OCI-LY7 (cell line): ENCODE measurements at regions not wholly inside any gene's neighbourhood (a gene's known extent, or its start where the extent isn't known, plus 50 kb on each side); places are given as distances from the start of the nearest gene placed in this dataset.

ENCODE experiments used
- BruUV-seq: library from RNA; stranded (reverse); fragments of 400-500 nt; replicated peaks from 2 replicates; lab custom pipeline; 2021; lab: Mats Ljungman, UMichigan
- CTCF ChIA-PET: fragments of 300-600 bp; sonication (Branson Sonifier 250); formaldehyde crosslinking; loops from one replicate; lab custom pipeline; 2022; ENCODE audit warnings: antibody characterized with exemption; ENCODE audit not compliant: unreplicated experiment; lab: Charles Lee
- POLR2A ChIA-PET: fragments of 300-600 bp; sonication (Branson Sonifier 250); formaldehyde crosslinking; loops from one replicate; lab custom pipeline; 2022; ENCODE audit warnings: antibody characterized with exemption; lab: Charles Lee
- DNase-seq: peaks from one replicate; pipeline ENCODE4 v3.0.0-alpha.2; 2015; ENCODE audit warnings: low spot score
- H2AFZ ChIP-seq: fragments of 200-600 bp; sonication (generic), shearing (Covaris generic); 2 replicates; pipeline ENCODE4 v1.6.1; 2014; ENCODE audit warnings: mild to moderate bottlenecking, antibody characterized with exemption, low read length, moderate library complexity
- H3K27ac ChIP-seq: fragments of 200-600 bp; sonication (generic); 2 replicates; pipeline ENCODE4 v1.5.1; 2014; ENCODE audit warnings: mixed run types, low read depth, mild to moderate bottlenecking, moderate library complexity, low read length, inconsistent platforms; ENCODE audit not compliant: poor library complexity, severe bottlenecking
- H3K36me3 ChIP-seq: fragments of 200-600 bp; sonication (generic); 2 replicates; pipeline ENCODE4 v1.6.1; 2014; ENCODE audit warnings: mild to moderate bottlenecking, antibody characterized with exemption, low read length, moderate library complexity, mixed read lengths; ENCODE audit not compliant: insufficient read depth
- H3K4me1 ChIP-seq: fragments of 200-600 bp; sonication (generic); 2 replicates; pipeline ENCODE4 v1.5.1; 2014; ENCODE audit warnings: mild to moderate bottlenecking, low read length; ENCODE audit not compliant: insufficient read depth, poor library complexity, severe bottlenecking
- H3K4me2 ChIP-seq: fragments of 200-600 bp; sonication (generic); 2 replicates; pipeline ENCODE4 v1.6.1; 2014; ENCODE audit warnings: mild to moderate bottlenecking, low read length
- H3K4me3 ChIP-seq: fragments of 200-600 bp; sonication (generic); 2 replicates; pipeline ENCODE4 v1.5.1; 2014; ENCODE audit warnings: mild to moderate bottlenecking, low read depth, low read length; ENCODE audit not compliant: poor library complexity, severe bottlenecking
- H3K79me2 ChIP-seq: fragments of 200-600 bp; sonication (generic); 2 replicates; pipeline ENCODE4 v1.6.1; 2016; ENCODE audit warnings: low read depth, mild to moderate bottlenecking, low read length, moderate library complexity, mixed read lengths; ENCODE audit not compliant: insufficient read depth
- H3K9me2 ChIP-seq: fragments of 200-600 bp; sonication (generic); 2 replicates; pipeline ENCODE4 v1.6.1; 2016; ENCODE audit warnings: mild to moderate bottlenecking, low read length, mixed read lengths; ENCODE audit not compliant: insufficient read depth
- H3K9me3 ChIP-seq: fragments of 200-600 bp; sonication (generic); 2 replicates; pipeline ENCODE4 v1.6.1; 2014; ENCODE audit warnings: mild to moderate bottlenecking, mixed run types, low read length, mixed read lengths
- H4K20me1 ChIP-seq: fragments of 200-600 bp; sonication (generic); 2 replicates; pipeline ENCODE4 v1.6.1; 2014; ENCODE audit warnings: mild to moderate bottlenecking, antibody characterized with exemption, low read length, moderate library complexity, mixed read lengths; ENCODE audit not compliant: insufficient read depth
- CTCF ChIP-seq: fragments of 200-600 bp; sonication (generic); conservative IDR thresholded peaks from 2 replicates; pipeline ENCODE4 v1.5.1; 2014; ENCODE audit warnings: mild to moderate bottlenecking, antibody characterized with exemption, low read length, moderate library complexity, mixed read lengths
- EZH2phosphoT487 ChIP-seq: fragments of 200-600 bp; sonication (generic); IDR thresholded peaks from 2 replicates; pipeline ENCODE4 v1.6.1; 2018; ENCODE audit warnings: low read depth, borderline replicate concordance, mild to moderate bottlenecking, mixed run types, antibody characterized with exemption, low read length, moderate library complexity, mixed read lengths
- intact Hi-C: fragments of 100-400 bp; cut with micrococcal nuclease; formaldehyde crosslinking; loops from one replicate; pipeline ENCODE4 v1.10.0; 2022; ENCODE audit not compliant: unreplicated experiment

- Histone ChIP-seq H3K4me2 (no peak overlapping the region), H3K9me3 (no peaks in the 10 kb centered on the region), H3K4me3 (no peak overlapping the region), H2AFZ (no peak overlapping the region), H3K79me2 (no peaks in the 10 kb centered on the region), H3K9me2 (no peaks in the 10 kb centered on the region), H3K27ac (no peak overlapping the region), H3K4me1 (no peaks in the 10 kb centered on the region), H4K20me1 (no peaks in the 10 kb centered on the region), H3K36me3 (no peaks in the 10 kb centered on the region)
- BruUV-seq, result no TSS peak
- TF ChIP-seq EZH2phosphoT487 (no peak), CTCF (no peak)
- CTCF ChIA-PET, result no interaction called here
- POLR2A ChIA-PET, result no interaction called here
- intact Hi-C loops, result no loop called here
- no peak for DNase-seq
Measured at GRCh38 chr15:26355472-26356074, 417.3 kb downstream of the GABRB3 start.

GRCh38 chr15:26352909-26353308, 420.0 kb downstream of the GABRB3 start:
- Histone ChIP-seq H2AFZ (no peak overlapping the region), H4K20me1 (no peaks in the 10 kb centered on the region), H3K27ac (no peak overlapping the region), H3K36me3 (no peaks in the 10 kb centered on the region), H3K4me1 (no peaks in the 10 kb centered on the region), H3K9me3 (no peaks in the 10 kb centered on the region), H3K4me2 (no peak overlapping the region), H3K9me2 (no peaks in the 10 kb centered on the region), H3K4me3 (no peak overlapping the region), H3K79me2 (no peaks in the 10 kb centered on the region)
- TF ChIP-seq EZH2phosphoT487 (no peak), CTCF (no peak)
- POLR2A ChIA-PET, result interaction anchor here (0.6 kb wide), 1 partner anchor 1231 kb away, joined by 3 read pairs; no protein-coding TSS in a partner anchor
- BruUV-seq, result no TSS peak
- CTCF ChIA-PET, result no interaction called here
- intact Hi-C loops, result no loop called here
- no peak for DNase-seq

- Histone ChIP-seq H3K9me2 (no peaks in the 10 kb centered on the region), H3K4me1 (no peaks in the 10 kb centered on the region), H3K79me2 (no peaks in the 10 kb centered on the region), H3K4me2 (no peak overlapping the region), H3K9me3 (no peaks in the 10 kb centered on the region), H4K20me1 (no peaks in the 10 kb centered on the region), H3K36me3 (no peaks in the 10 kb centered on the region), H3K27ac (no peak overlapping the region), H2AFZ (no peak overlapping the region), H3K4me3 (no peak overlapping the region)
- CTCF ChIA-PET, result no interaction called here
- intact Hi-C loops, result no loop called here
- no peak for TF ChIP-seq EZH2phosphoT487
- no peak for TF ChIP-seq CTCF
- no TSS peak for BruUV-seq
- DNase-seq, result no peak
- POLR2A ChIA-PET, result interaction anchor here (0.6 kb wide), 1 partner anchor 1230 kb away, joined by 3 read pairs; no protein-coding TSS in a partner anchor
Measured at GRCh38 chr15:26352406-26352805, 420.5 kb downstream of the GABRB3 start.
